NCI-H446 treated with DMSO at 0.1 percent for 48 hours (cell line): ENCODE measurements at regions not wholly inside any gene's neighbourhood (a gene's known extent, or its start where the extent isn't known, plus 50 kb on each side); places are given as distances from the start of the nearest gene placed in this dataset.
"Not testable (repeated sequence)": the region's sequence is repeated elsewhere in the genome, so short reads cannot be mapped to it uniquely, and the experiment has no call there.

Experiments used
- DNase-seq: peaks from one replicate; lab custom pipeline; 2025; lab: John Stamatoyannopoulos, UW

DNA sequence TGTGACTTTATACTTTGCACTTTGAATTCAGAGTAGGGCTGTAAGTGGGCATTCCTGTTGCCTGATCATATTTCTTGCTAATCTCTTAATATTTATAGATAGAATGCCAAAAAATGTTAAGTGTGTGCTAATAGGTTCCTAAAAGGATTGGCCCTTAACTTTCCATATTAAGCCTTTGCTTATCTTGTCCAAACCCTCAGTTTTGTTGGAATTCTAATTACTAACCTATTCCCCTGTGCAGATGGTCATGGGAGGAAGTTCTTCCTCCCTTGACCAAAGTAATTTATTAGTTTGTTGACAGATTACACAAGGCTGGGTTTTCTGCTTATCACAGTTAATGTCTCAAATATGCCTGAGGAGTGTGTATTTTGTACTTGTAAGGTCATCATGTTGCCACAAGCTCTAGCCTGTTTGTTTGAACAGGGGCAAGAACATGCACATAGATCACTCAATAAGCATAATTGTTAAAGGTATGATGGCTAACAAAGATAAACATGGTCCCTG lies 541.1 kb upstream of the SPRY2 start:
- no peak for DNase-seq

GRCh38 chr13:80881495-80881894 lies 540.6 kb upstream of the SPRY2 start:
- DNase-seq = no peak

DNA sequence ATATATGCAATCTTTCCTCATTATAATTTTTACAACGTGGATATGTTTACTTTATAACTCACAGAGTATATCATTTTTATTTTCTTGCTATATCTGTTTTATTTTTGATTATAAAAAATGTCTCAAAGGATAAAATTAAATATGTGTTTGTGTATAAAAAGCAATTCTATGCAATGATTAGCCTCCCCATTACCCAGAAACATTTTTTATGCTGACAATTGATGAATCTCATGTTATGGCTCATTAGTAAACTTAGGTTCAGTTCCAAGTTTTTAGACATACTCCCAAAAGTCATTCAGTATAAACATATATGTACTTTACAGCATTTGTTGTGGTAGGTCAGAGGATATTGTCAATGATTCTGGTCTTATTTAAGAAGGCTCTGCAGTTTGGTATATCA lies 540.1 kb upstream of the SPRY2 start:
- no peak for DNase-seq

DNA sequence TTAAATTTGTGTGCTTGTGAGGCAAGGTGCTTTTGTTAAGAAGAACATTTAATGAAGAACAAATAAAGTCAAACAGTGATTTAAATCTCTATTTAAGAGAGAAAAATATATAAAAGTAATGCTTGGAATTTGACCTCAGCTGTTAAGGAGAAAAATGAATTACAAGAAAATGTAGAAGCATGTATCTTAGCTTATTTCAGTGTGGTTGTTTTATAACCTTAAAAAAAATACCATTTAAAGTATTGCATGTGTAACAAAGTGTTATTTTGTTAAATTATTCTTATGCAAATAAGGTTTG lies 537.0 kb upstream of the SPRY2 start:
- DNase-seq = no peak

DNA sequence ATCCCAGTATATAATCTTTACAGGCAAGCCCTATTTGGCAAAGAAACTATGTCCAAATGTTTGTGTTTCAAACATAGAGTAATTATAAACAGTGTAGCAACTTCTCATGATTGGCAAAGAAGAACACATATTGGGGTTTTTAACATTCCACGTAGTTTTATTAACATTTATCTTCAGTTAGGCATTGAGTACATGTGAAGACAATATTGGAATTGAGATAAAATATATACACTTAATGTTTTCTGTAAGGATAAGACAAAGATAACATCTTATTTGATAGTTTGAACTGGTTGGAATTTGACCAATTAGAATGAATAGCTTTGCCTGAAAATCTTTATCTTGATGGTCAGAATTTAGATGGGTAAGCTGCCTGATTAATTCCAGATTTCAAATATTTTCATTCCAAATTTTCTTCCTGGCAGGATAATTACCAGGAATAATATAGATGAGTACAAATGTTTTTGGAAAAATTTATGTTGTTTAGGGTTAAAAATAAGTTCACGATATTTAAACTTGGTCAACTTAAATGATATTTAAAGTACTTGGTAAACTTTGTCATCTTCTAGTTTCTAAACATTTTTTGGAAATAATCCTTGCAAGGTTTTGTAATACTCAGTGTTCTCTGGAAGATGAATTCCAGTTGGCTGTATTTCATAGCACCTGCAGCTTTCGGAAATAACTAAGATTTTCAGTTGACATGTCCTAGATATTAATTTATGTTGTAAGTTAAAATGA lies 536.5 kb upstream of the SPRY2 start:
- DNase-seq = no peak

GRCh38 chr13:80873589-80873988 lies 532.7 kb upstream of the SPRY2 start:
- no peak for DNase-seq

DNA sequence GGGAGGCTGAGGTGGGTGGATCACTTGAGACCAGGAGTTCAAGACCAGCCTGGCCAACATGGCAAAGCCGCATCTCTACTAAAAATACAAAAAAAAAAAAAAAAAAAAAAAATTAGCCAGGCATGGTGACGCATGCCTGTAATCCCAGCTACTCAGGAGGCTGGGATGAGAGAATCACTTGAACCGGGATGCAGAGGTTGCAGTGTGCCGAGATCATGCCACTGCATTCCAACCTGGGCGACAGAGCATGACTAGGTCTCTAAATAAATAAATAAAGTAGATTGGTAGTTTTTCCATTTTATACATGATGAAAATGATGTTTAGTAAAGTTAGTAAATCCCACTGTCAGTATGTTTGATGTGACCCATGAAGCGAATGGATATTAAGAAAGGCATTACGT lies 531.0 kb upstream of the SPRY2 start:
- not testable (repeated sequence) for DNase-seq

DNA sequence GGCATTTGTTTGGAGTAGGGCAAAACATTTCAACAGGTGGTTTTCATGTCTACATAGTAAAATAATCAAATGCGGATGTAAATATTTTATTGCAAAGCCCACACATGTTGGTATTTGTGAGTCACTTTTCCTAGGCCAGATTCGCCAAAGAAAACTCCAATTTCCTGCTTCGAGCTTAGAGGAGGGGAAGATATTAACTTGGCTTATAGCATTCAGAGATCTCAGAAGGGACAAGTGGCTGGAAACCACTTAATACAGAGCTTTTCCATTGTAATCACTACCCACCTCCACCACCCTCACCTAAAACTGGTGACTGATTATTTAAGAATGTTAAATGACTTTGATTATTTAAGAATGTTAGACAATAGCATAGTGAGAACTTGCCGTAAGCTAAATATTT lies 530.6 kb upstream of the SPRY2 start:
- no peak for DNase-seq

- no peak for DNase-seq
Observed at GRCh38 chr13:80870186-80870585, 529.3 kb upstream of the SPRY2 start.

GRCh38 chr13:80866921-80867320 lies 526.0 kb upstream of the SPRY2 start:
- no peak for DNase-seq

DNA sequence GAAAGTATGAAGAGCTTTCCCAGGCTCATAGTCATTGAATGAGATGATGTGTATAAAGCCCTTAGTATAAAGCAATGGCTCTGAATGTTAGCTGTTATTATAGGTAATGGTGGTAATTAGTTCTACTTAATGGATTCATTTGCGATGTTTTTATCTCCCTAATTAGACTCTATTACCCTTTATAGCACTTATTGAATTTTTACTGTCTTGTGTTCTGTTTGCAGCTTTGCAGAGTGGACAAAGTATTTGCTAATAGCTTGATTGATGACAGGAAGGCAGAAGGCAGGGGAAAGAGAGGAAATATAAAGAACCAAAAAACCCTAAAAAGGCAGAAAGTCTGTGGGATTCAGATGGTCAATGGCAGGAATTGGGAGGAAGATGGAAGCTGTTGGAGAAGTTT lies 524.4 kb upstream of the SPRY2 start:
- DNase-seq = no peak

GRCh38 chr13:80862456-80862855 lies 521.5 kb upstream of the SPRY2 start:
- no peak for DNase-seq

DNA sequence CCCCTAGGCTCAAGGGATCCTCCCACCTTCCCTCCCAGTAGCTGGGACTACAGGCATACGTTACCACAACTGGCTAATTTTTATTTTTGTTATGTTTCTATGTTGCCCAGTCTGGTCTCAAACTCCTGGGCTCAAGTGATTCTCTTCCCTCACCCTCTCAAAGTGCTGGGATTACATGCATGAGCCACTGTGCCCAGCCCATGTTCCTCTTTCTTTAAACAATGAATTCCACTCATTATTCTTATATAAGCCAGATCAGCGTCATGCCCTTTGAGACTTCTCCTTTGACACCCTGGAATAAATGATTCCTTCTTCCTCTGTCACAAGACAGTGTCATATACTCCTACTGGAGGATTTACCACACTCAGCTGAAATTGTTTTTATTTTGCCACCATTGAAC lies 519.9 kb upstream of the SPRY2 start:
- DNase-seq = no peak

- DNase-seq = no peak
Observed at GRCh38 chr13:80858131-80858530, 517.2 kb upstream of the SPRY2 start.

DNA sequence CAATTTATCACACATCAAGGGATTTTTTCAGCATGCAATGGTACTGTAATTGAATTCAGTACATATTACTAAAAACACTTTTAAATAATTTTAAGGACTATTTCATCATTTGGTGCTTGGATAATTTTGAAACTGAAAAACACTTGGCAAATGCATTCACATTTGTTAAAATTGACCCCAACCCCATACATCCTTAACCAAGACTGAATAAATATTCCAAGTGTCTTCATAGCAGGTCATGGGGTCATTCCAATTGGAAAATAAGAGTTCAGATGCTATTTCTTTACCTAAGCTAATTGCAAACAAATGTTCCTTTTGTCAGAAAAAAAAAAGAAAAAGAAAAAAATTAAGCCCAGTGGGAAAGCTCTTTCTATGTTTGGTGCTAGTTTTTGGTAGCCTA lies 516.4 kb upstream of the SPRY2 start:
- DNase-seq = no peak

- DNase-seq = no peak
Observed at GRCh38 chr13:80850771-80851170, 509.8 kb upstream of the SPRY2 start.

DNA sequence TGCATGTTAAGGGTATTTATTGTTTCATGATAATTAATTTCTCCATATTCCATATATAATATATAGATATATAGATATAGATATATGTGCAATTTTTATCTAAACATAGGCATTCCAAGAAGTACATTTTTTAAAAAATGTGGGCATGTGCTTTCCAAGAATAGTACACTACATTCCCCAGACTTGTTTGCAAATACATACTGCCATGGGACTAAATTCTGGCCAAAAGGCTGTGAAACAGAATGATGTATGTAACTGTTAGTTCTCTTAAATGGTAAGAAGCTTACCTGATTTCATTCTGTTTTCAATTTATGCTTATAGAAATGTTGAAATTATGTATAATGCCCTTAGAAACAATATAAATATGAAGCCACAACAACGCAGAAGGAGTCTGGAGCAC lies 503.2 kb upstream of the SPRY2 start:
- no peak for DNase-seq

- DNase-seq = no peak
Observed at GRCh38 chr13:80841414-80841813, 500.5 kb upstream of the SPRY2 start.

DNA sequence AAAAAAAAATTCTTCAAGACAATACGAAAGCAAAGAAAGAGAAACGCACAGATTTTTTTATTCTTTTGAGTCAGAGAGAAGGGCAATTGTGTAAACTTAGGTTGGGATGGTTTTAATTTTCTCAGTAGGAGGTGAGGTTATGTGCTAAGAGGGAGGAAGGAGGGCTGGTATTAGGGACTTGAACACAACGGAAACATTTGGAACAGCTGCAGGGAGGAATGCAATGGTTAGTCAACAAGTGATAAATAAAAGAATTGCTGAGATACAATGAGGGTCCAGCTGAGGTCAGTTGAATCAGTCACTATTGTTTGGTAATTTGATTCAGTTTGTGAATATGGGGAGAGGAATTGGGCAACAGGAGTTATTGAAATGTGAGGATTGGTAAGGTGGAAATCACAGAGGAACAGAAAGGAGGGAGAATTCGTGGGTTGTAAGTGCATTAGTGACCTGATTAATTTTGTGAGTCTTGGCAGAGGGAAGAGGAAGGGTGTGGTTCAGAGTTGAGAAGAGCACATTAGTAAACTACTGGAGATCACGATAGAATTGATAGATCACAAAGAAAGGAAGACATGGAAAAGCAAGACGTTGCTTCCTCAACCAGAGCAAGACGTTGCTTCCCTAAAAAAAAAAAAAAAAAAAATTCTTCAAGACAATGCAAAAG lies 499.5 kb upstream of the SPRY2 start:
- DNase-seq = no peak

GRCh38 chr13:80835902-80836301 lies 495.0 kb upstream of the SPRY2 start:
- no peak for DNase-seq

GRCh38 chr13:80830431-80830830 lies 489.5 kb upstream of the SPRY2 start:
- DNase-seq = no peak

GRCh38 chr13:80828759-80829158 lies 487.8 kb upstream of the SPRY2 start:
- no peak for DNase-seq

DNA sequence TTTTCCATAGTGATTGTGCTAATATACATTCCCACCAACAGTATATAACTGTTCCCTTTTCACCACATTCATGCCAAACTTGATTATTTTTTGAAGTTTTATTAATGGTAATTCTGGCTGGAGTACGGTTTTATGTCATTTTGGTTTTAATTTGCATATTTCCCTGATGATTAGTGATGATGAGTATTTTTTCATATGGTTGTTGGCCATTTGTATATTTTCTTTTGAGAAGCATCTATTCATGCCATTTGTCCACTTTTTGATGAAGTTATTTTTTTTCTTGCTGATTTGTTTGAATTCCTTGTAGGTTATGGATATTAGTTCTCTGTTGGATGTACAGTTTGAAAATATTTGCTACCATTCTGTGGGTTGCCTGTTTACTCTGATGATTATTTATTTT lies 484.4 kb upstream of the SPRY2 start:
- DNase-seq = no peak

GRCh38 chr13:80824229-80824628 lies 483.3 kb upstream of the SPRY2 start:
- DNase-seq = no peak
